DND-41 (cell line): ENCODE measurements at regions not wholly inside any gene's neighbourhood (a gene's known extent, or its start where the extent isn't known, plus 50 kb on each side); places are given as distances from the start of the nearest gene placed in this dataset.

Experiments used
- ATAC-seq: fragments of 200-7000 bp; cut with Tn5 transposase; 3 replicates; pipeline ENCODE4 v1.9.1; 2021; ENCODE audit warnings: low read depth; ENCODE audit not compliant: insufficient read depth
- DNase-seq: peaks from one replicate; pipeline ENCODE4 v3.0.0-alpha.2; 2020
- H2AFZ ChIP-seq: 2 replicates; pipeline ENCODE4 v1.6.0; 2012; ENCODE audit warnings: low read depth, low read length
- H3K27ac ChIP-seq: 2 replicates; pipeline ENCODE4 v1.5.1; 2012; ENCODE audit warnings: low read length, inconsistent platforms
- H3K27me3 ChIP-seq: fragments of 200-600 bp; sonication (generic); 2 replicates; pipeline ENCODE4 v1.6.0; 2012; ENCODE audit warnings: low read length, mild to moderate bottlenecking, inconsistent platforms; ENCODE audit not compliant: insufficient read depth, poor library complexity
- H3K36me3 ChIP-seq: 2 replicates; pipeline ENCODE4 v1.5.1; 2012; ENCODE audit warnings: low read length, inconsistent platforms; ENCODE audit not compliant: insufficient read depth
- H3K4me1 ChIP-seq: 2 replicates; pipeline ENCODE4 v1.5.1; 2012; ENCODE audit warnings: mild to moderate bottlenecking, low read length; ENCODE audit not compliant: insufficient read depth
- H3K4me2 ChIP-seq: 2 replicates; pipeline ENCODE4 v1.6.0; 2012; ENCODE audit warnings: mild to moderate bottlenecking, moderate library complexity, low read length, inconsistent platforms; ENCODE audit not compliant: insufficient read depth
- H3K4me3 ChIP-seq, 2 experiments: fragments of 200-600 bp in 1 of 2; shearing (Covaris generic) in 1 of 2; 2 replicates each; pipeline ENCODE4 v1.5.1; 2012 to 2016; ENCODE audit warnings: inconsistent platforms in 2 of 2, low read length in 2 of 2, mild to moderate bottlenecking in 2 of 2, low read depth in 1 of 2, moderate library complexity in 1 of 2
- H3K79me2 ChIP-seq: 2 replicates; pipeline ENCODE4 v1.6.0; 2012; ENCODE audit warnings: low read length, inconsistent platforms; ENCODE audit not compliant: insufficient read depth
- H3K9ac ChIP-seq: 2 replicates; pipeline ENCODE4 v1.6.0; 2012; ENCODE audit warnings: low read depth, mild to moderate bottlenecking, inconsistent platforms, low read length, moderate library complexity
- H3K9me3 ChIP-seq: 2 replicates; pipeline ENCODE4 v1.5.1; 2012; ENCODE audit warnings: low read length, moderate library complexity, mild to moderate bottlenecking, inconsistent platforms; ENCODE audit not compliant: insufficient read depth, severe bottlenecking
- H4K20me1 ChIP-seq: 2 replicates; pipeline ENCODE4 v1.6.0; 2012; ENCODE audit warnings: low read length; ENCODE audit not compliant: insufficient read depth
- EZH2 ChIP-seq: IDR thresholded peaks from 3 replicates; pipeline ENCODE4 v1.6.1; 2012; ENCODE audit warnings: borderline replicate concordance, low read depth, mild to moderate bottlenecking, moderate library complexity, low read length, inconsistent platforms; ENCODE audit not compliant: severe bottlenecking
- TF ChIP-seq, protein P1 (sequence below): IDR thresholded peaks from 2 replicates; pipeline ENCODE4 v1.5.1; 2012; ENCODE audit warnings: borderline replicate concordance, low read length, moderate library complexity, mild to moderate bottlenecking; ENCODE audit not compliant: poor library complexity, severe bottlenecking; ENCODE audit errors: extremely low read depth

DNA sequence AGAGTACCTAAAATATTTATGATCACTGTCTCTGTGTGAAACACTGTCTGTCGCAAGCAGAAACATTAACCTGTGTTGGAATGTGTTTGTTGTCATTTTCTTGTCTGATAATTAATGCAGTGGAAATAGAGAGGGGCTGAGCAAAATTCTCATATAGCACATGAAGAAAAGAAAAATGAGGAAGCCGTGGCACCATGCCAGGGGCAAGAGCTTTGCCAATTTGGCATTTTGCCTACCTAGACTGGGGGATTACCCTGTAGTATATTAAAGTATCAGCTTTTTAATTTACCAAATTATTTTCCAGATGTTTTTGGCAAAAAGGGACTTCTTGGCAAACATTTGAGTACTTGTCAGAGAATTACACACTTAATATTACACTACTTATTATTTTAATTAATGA lies 1326.6 kb upstream of the GOT2 start:
- H3K9ac ChIP-seq = no peak overlapping the region
- H3K79me2 ChIP-seq = no peaks in the 10 kb centered on the region
- H3K36me3 ChIP-seq = no peaks in the 10 kb centered on the region
- no peak for ATAC-seq
- no peak overlapping the region for H3K27ac ChIP-seq
- H3K9me3 ChIP-seq = no peaks in the 10 kb centered on the region
- no peak overlapping the region for H3K4me2 ChIP-seq
- no peaks in the 10 kb centered on the region for H3K27me3 ChIP-seq
- no peaks in the 10 kb centered on the region for H4K20me1 ChIP-seq
- no peak overlapping the region for H2AFZ ChIP-seq
- no peaks in the 10 kb centered on the region for H3K4me1 ChIP-seq
- no peak overlapping the region for H3K4me3 ChIP-seq
- TF ChIP-seq, protein P1, sequence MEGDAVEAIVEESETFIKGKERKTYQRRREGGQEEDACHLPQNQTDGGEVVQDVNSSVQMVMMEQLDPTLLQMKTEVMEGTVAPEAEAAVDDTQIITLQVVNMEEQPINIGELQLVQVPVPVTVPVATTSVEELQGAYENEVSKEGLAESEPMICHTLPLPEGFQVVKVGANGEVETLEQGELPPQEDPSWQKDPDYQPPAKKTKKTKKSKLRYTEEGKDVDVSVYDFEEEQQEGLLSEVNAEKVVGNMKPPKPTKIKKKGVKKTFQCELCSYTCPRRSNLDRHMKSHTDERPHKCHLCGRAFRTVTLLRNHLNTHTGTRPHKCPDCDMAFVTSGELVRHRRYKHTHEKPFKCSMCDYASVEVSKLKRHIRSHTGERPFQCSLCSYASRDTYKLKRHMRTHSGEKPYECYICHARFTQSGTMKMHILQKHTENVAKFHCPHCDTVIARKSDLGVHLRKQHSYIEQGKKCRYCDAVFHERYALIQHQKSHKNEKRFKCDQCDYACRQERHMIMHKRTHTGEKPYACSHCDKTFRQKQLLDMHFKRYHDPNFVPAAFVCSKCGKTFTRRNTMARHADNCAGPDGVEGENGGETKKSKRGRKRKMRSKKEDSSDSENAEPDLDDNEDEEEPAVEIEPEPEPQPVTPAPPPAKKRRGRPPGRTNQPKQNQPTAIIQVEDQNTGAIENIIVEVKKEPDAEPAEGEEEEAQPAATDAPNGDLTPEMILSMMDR = no peak
- TF ChIP-seq EZH2 = no peak
- DNase-seq = no peak

DNA sequence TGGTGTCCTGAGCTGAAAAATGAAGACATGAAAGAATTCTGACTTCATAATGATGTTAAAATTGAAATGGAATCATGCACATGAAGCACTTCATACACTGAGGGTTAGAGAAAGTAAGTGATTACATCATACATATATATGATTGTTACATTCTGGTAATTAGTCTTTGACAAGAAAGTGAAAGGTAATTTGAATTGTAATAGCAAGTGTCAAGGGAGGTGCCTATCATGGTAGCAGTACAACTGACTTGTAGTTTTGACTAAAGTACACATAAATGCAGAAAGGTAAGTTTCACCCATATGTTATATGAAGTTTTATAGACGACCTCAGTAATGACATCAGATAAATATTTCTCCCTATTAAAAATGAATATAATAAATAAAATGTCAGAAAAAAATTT lies 1325.0 kb upstream of the GOT2 start:
- no peaks in the 10 kb centered on the region for H4K20me1 ChIP-seq
- H3K79me2 ChIP-seq = no peaks in the 10 kb centered on the region
- no peak overlapping the region for H2AFZ ChIP-seq
- DNase-seq (no peak), ATAC-seq (no peak)
- H3K36me3 ChIP-seq = no peaks in the 10 kb centered on the region
- no peaks in the 10 kb centered on the region for H3K27me3 ChIP-seq
- no peak overlapping the region for H3K9ac ChIP-seq
- H3K27ac ChIP-seq = no peak overlapping the region
- no peaks in the 10 kb centered on the region for H3K4me1 ChIP-seq
- TF ChIP-seq, protein P1 = no peak
- TF ChIP-seq EZH2 = no peak
- H3K9me3 ChIP-seq = no peaks in the 10 kb centered on the region
- H3K4me2 ChIP-seq = no peak overlapping the region
- no peak overlapping the region for H3K4me3 ChIP-seq

DNA sequence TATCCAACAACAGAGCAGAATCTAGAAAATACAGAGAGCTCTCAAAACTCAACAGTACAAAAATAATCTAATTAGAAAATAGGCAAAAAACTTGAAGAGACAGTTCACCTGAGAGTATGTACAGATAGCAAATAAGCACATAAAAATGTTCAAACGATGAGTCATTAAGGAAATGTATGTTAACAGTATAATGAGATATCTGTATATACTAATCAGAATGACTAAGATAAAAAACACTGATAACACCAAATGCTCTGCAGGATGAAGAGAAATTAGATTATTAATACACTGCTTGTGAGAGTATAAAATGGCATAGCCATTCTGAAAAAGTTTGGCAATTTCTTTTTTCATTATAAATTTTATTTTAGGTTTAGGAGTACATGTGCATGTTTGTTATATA lies 1307.6 kb upstream of the GOT2 start:
- Histone ChIP-seq H3K36me3 (no peaks in the 10 kb centered on the region), H3K79me2 (no peaks in the 10 kb centered on the region), H3K4me3 (no peak overlapping the region), H4K20me1 (no peaks in the 10 kb centered on the region), H2AFZ (no peak overlapping the region), H3K4me2 (no peak overlapping the region), H3K27ac (no peak overlapping the region), H3K27me3 (no peaks in the 10 kb centered on the region), H3K4me1 (no peaks in the 10 kb centered on the region), H3K9me3 (no peaks in the 10 kb centered on the region), H3K9ac (no peak overlapping the region)
- DNase-seq (no peak), ATAC-seq (no peak)
- TF ChIP-seq, protein P1 = no peak
- TF ChIP-seq EZH2 = no peak

DNA sequence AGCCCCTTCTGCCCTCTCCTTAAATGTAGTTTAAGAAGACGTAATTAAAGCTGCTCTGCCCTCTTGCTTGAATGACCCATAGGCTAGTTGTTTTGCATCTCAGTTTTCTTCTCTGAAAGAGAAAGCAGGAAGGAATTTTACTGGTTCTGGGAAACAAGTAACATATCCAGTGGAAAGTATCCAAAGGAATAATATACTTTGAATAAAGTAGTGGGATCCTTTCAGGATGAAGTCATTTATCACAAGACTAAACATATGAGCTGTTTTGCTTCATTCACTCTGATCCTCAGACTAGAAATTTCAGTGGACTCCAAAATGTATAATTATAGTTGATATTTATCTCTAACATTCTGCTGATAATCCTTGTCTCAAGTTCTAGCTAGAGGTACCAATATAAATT lies 1297.6 kb upstream of the GOT2 start:
- TF ChIP-seq, protein P1 = no peak
- no peak for TF ChIP-seq EZH2
- Histone ChIP-seq H3K9me3 (no peaks in the 10 kb centered on the region), H3K27me3 (no peaks in the 10 kb centered on the region), H3K4me3 (no peak overlapping the region), H2AFZ (no peak overlapping the region), H3K27ac (no peak overlapping the region), H3K79me2 (no peaks in the 10 kb centered on the region), H3K36me3 (no peaks in the 10 kb centered on the region), H3K4me2 (no peak overlapping the region), H3K9ac (no peak overlapping the region), H4K20me1 (no peaks in the 10 kb centered on the region), H3K4me1 (no peaks in the 10 kb centered on the region)
- no peak for ATAC-seq
- DNase-seq = no peak
